Hepatocyte (in vitro differentiated cells): ENCODE measurements at regions not wholly inside any gene's neighbourhood (a gene's known extent, or its start where the extent isn't known, plus 50 kb on each side); places are given as distances from the start of the nearest gene placed in this dataset.

ENCODE experiments used
- DNase-seq: peaks from one replicate; pipeline ENCODE4 v3.0.0-alpha.2; 2016; ENCODE audit warnings: low spot score
- H2AFZ ChIP-seq: fragments of 200-600 bp; sonication (generic); 2 replicates; pipeline ENCODE4 v1.6.0; 2016; ENCODE audit warnings: antibody characterized with exemption, mild to moderate bottlenecking
- H3K27ac ChIP-seq: fragments of 200-600 bp; sonication (generic); 2 replicates; pipeline ENCODE4 v1.5.1; 2016; ENCODE audit warnings: mild to moderate bottlenecking
- H3K27me3 ChIP-seq: fragments of 200-600 bp; sonication (generic); 2 replicates; pipeline ENCODE4 v1.6.1; 2016
- H3K36me3 ChIP-seq: fragments of 200-600 bp; sonication (generic); replicated peaks from 2 replicates; pipeline ENCODE4 v1.5.1; 2016; ENCODE audit warnings: low read depth; ENCODE audit not compliant: insufficient read depth
- H3K4me1 ChIP-seq: fragments of 200-600 bp; sonication (generic); 2 replicates; pipeline ENCODE4 v1.5.1; 2016; ENCODE audit warnings: mild to moderate bottlenecking, moderate library complexity; ENCODE audit not compliant: insufficient read depth
- H3K4me2 ChIP-seq: fragments of 200-600 bp; sonication (generic); 2 replicates; pipeline ENCODE4 v1.6.0; 2016
- H3K4me3 ChIP-seq: fragments of 200-600 bp; sonication (generic); 2 replicates; pipeline ENCODE4 v1.5.1; 2016; ENCODE audit warnings: mild to moderate bottlenecking
- H3K79me2 ChIP-seq: fragments of 200-600 bp; sonication (generic); 2 replicates; pipeline ENCODE4 v1.6.0; 2017; ENCODE audit warnings: mild to moderate bottlenecking
- H3K9me2 ChIP-seq: fragments of 200-600 bp; sonication (generic); replicated peaks from 2 replicates; pipeline ENCODE4 v1.6.0; 2017; ENCODE audit warnings: mild to moderate bottlenecking; ENCODE audit not compliant: insufficient read depth
- H3K9me3 ChIP-seq: fragments of 200-600 bp; sonication (generic); 2 replicates; pipeline ENCODE4 v1.5.1; 2016; ENCODE audit warnings: low read depth, mild to moderate bottlenecking
- H4K20me1 ChIP-seq: fragments of 200-600 bp; sonication (generic); 2 replicates; pipeline ENCODE4 v1.6.0; 2016; ENCODE audit warnings: mild to moderate bottlenecking; ENCODE audit not compliant: insufficient read depth, poor library complexity, severe bottlenecking
- EZH2 ChIP-seq: fragments of 200-600 bp; sonication (generic); IDR thresholded peaks from 2 replicates; pipeline ENCODE4 v1.6.1; 2016; ENCODE audit warnings: antibody characterized with exemption, mild to moderate bottlenecking, borderline replicate concordance
- EZH2phosphoT487 ChIP-seq: fragments of 200-600 bp; sonication (generic); IDR thresholded peaks from one replicate; pipeline ENCODE4 v1.6.1; 2018; ENCODE audit warnings: antibody characterized with exemption, mild to moderate bottlenecking, low read depth, moderate library complexity; ENCODE audit not compliant: unreplicated experiment, severe bottlenecking
- WGBS: methylation state at CpG from one replicate; pipeline ENCODE4 v1.1.6; 2016; ENCODE audit warnings: low lambda C conversion rate; ENCODE audit errors: missing lambda C conversion rate; 5-methylcytosine and 5-hydroxymethylcytosine counted together
- TF ChIP-seq, protein P1 (sequence below): fragments of 200-600 bp; sonication (generic); IDR thresholded peaks from 2 replicates; pipeline ENCODE4 v1.5.1; 2016; ENCODE audit warnings: antibody characterized with exemption, mild to moderate bottlenecking; ENCODE audit not compliant: poor library complexity

DNA sequence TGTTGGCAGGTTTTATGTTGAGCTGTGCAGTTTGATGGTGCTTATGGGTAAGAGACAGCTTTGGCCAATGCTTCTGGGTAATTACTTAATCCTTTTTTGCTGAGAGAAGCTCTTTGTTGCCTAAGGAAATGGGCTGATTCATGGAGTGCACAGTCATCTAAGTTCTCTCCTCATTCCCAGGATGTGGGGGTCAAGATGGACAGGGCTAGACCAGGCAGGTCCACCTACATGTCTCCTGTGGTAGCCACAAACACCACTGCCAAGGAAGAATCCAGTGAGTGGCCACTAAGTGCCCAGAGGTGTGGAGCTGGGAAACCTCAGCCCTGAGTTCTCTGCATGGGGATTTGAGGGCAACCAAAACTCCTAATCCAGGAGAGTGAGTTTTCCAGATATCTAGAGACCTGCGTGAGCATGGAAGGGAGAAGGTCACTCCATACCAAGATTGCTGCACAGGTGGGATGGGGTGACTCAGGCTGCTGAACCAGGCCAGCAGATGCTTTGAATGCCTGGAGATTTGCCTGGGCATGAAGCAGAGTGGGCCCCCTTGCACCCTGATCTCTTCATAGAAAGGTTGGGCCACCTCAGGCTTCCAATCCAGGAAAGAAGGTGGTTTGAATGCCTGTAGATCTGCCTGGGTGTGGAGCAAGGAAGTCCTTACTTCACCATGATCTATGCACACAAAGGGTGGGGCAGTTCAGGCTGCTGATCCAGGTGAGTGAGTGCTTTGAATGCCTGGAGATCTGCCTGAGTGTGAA is 234.8 kb upstream of the GNPDA2 start:
- no peak overlapping the region for H3K4me2 ChIP-seq
- no peak overlapping the region for H3K4me3 ChIP-seq
- no peaks in the 10 kb centered on the region for H3K4me1 ChIP-seq
- H4K20me1 ChIP-seq: no peaks in the 10 kb centered on the region
- H3K27me3 ChIP-seq: no peaks in the 10 kb centered on the region
- DNase-seq: no peak
- TF ChIP-seq EZH2 (no peak), EZH2phosphoT487 (no peak)
- TF ChIP-seq, protein P1, sequence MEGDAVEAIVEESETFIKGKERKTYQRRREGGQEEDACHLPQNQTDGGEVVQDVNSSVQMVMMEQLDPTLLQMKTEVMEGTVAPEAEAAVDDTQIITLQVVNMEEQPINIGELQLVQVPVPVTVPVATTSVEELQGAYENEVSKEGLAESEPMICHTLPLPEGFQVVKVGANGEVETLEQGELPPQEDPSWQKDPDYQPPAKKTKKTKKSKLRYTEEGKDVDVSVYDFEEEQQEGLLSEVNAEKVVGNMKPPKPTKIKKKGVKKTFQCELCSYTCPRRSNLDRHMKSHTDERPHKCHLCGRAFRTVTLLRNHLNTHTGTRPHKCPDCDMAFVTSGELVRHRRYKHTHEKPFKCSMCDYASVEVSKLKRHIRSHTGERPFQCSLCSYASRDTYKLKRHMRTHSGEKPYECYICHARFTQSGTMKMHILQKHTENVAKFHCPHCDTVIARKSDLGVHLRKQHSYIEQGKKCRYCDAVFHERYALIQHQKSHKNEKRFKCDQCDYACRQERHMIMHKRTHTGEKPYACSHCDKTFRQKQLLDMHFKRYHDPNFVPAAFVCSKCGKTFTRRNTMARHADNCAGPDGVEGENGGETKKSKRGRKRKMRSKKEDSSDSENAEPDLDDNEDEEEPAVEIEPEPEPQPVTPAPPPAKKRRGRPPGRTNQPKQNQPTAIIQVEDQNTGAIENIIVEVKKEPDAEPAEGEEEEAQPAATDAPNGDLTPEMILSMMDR: no peak
- H3K9me2 ChIP-seq: no peaks in the 10 kb centered on the region
- H2AFZ ChIP-seq: no peak overlapping the region
- WGBS: 96% methylated on average over 1 of the region's 1 CpG
- no peaks in the 10 kb centered on the region for H3K36me3 ChIP-seq
- no peak overlapping the region for H3K27ac ChIP-seq
- H3K79me2 ChIP-seq: no peaks in the 10 kb centered on the region
- H3K9me3 ChIP-seq: no peaks in the 10 kb centered on the region

DNA sequence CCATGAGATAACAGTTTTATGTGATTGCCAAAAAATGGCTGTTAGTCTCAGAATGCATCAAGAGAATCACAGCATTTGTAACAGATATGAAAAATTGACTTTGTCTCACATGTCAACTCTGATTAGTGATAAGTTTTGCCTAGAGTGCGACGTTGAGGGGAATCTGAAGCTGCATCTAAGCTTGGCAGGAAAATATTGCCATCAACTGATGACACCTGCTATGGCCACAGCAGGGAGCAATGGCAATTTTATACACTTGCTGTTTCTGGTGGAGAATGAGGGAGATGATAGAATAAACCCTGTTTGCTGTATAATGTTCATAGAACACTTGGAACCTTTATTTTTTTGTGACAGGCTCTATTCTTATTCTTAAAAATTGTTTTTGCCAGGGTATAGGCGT is 205.4 kb upstream of the GNPDA2 start:
- no peaks in the 10 kb centered on the region for H3K4me1 ChIP-seq
- H4K20me1 ChIP-seq: no peaks in the 10 kb centered on the region
- H3K9me3 ChIP-seq: no peaks in the 10 kb centered on the region
- no peak for TF ChIP-seq EZH2
- TF ChIP-seq, protein P1: no peak
- no peak for TF ChIP-seq EZH2phosphoT487
- H3K27me3 ChIP-seq: no peaks in the 10 kb centered on the region
- H3K4me2 ChIP-seq: no peak overlapping the region
- H3K27ac ChIP-seq: no peak overlapping the region
- no peak for DNase-seq
- H3K79me2 ChIP-seq: no peaks in the 10 kb centered on the region
- H3K4me3 ChIP-seq: no peak overlapping the region
- H3K9me2 ChIP-seq: no peaks in the 10 kb centered on the region
- no peak overlapping the region for H2AFZ ChIP-seq
- no peaks in the 10 kb centered on the region for H3K36me3 ChIP-seq
- WGBS: 80% methylated on average over 3 of the region's 3 CpGs

DNA sequence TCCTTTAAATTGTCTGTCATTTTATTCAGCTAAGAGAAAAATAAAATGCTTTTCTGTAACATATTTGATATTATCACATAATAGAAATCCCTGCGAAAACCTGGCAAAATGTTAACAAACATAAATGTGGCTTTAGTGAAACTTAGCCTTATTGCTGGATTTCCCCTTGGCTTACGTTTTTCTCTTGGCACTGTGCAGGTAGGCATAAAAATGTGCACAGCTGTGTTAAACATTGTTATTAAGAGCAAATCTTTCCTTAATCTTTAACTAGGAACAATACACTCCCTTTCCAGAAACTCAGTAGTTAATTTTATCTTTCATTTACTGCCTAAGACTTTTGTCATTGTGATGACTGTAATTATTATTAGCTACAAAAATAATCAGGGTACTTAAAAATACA is 202.4 kb upstream of the GNPDA2 start:
- no peak for DNase-seq
- no peaks in the 10 kb centered on the region for H3K4me1 ChIP-seq
- H3K79me2 ChIP-seq: no peaks in the 10 kb centered on the region
- H4K20me1 ChIP-seq: no peaks in the 10 kb centered on the region
- no peaks in the 10 kb centered on the region for H3K27me3 ChIP-seq
- H3K9me3 ChIP-seq: no peaks in the 10 kb centered on the region
- WGBS: 59% methylated on average over 2 of the region's 2 CpGs
- no peaks in the 10 kb centered on the region for H3K9me2 ChIP-seq
- no peak overlapping the region for H3K4me3 ChIP-seq
- no peaks in the 10 kb centered on the region for H3K36me3 ChIP-seq
- TF ChIP-seq EZH2phosphoT487 (no peak), EZH2 (no peak)
- TF ChIP-seq, protein P1: no peak
- H2AFZ ChIP-seq: no peak overlapping the region
- no peak overlapping the region for H3K27ac ChIP-seq
- H3K4me2 ChIP-seq: no peak overlapping the region
